ENCODE measurements at regions not wholly inside any gene's neighbourhood (a gene's known extent, or its start where the extent isn't known, plus 50 kb on each side); places are given as distances from the start of the nearest gene placed in this dataset.

DNA sequence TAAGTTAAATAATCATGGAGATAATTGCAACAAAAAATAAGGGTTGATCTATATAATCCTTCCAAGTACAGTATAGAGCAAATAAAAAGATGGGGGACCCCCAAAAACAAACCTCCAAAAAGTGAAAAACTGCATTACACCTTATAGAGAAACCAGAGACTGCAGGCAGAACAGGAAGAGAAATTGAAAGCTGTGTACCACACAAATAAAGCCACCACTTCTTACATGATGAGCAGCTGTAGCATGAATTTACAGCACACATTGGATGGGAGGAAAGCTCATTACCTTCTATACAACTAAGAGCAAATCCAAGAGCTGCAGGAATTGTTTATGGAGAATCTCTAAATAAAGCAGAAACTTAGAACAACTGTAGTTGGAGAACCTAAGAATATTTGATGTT is 152.4 kb upstream of the PDE5A start:
- TF ChIP-seq, protein P1, sequence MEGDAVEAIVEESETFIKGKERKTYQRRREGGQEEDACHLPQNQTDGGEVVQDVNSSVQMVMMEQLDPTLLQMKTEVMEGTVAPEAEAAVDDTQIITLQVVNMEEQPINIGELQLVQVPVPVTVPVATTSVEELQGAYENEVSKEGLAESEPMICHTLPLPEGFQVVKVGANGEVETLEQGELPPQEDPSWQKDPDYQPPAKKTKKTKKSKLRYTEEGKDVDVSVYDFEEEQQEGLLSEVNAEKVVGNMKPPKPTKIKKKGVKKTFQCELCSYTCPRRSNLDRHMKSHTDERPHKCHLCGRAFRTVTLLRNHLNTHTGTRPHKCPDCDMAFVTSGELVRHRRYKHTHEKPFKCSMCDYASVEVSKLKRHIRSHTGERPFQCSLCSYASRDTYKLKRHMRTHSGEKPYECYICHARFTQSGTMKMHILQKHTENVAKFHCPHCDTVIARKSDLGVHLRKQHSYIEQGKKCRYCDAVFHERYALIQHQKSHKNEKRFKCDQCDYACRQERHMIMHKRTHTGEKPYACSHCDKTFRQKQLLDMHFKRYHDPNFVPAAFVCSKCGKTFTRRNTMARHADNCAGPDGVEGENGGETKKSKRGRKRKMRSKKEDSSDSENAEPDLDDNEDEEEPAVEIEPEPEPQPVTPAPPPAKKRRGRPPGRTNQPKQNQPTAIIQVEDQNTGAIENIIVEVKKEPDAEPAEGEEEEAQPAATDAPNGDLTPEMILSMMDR (conservative IDR thresholded peaks at IDR 0.05; ENCODE audit: low read depth, low read length): no peak
- no peak for TF ChIP-seq EZH2phosphoT487 (IDR thresholded peaks at IDR 0.05; ENCODE audit: borderline replicate concordance, low read length)
- no peak for TF ChIP-seq EZH2 (IDR thresholded peaks at IDR 0.05; ENCODE audit: low read length, unreplicated experiment)
